ENCODE measurements at regions not wholly inside any gene's neighbourhood (a gene's known extent, or its start where the extent isn't known, plus 50 kb on each side); places are given as distances from the start of the nearest gene placed in this dataset.

GRCh38 chr14:53450871-53451270, 297.7 kb upstream of the DDHD1 start:
- Histone ChIP-seq H4K20me1 (ENCODE audit: insufficient read depth, low read length) (no peaks in the 10 kb centered on the region), H3K79me2 (ENCODE audit: insufficient read depth, low read length) (peaks cover 9% of the 10 kb centered on the region; the same call in 1 of the 2 replicates), H2AFZ (ENCODE audit: low read depth, low read length) (no peak overlapping the region), H3K4me1 (ENCODE audit: insufficient read depth, low read length) (no peaks in the 10 kb centered on the region), H3K27me3 (ENCODE audit: insufficient read depth, low read length, poor library complexity) (no peaks in the 10 kb centered on the region), H3K27ac (ENCODE audit: low read length) (no peak overlapping the region), H3K36me3 (ENCODE audit: insufficient read depth, low read length) (no peaks in the 10 kb centered on the region), H3K4me2 (ENCODE audit: insufficient read depth, low read length) (no peak overlapping the region), H3K9me3 (ENCODE audit: insufficient read depth, low read length, severe bottlenecking) (no peaks in the 10 kb centered on the region), H3K4me3 (ENCODE audit: low read depth in 1 of 2, low read length in 2 of 2) (no peak overlapping the region), H3K9ac (ENCODE audit: low read depth, low read length) (no peak overlapping the region)
- ATAC-seq (ENCODE audit: insufficient read depth, low read depth) = no peak
- no peak for DNase-seq
- TF ChIP-seq EZH2 (IDR thresholded peaks at IDR 0.05; ENCODE audit: borderline replicate concordance, low read depth, low read length, severe bottlenecking) (no peak), CTCF (IDR thresholded peaks at IDR 0.05; ENCODE audit: borderline replicate concordance, extremely low read depth, low read length, poor library complexity, severe bottlenecking) (no peak)

GRCh38 chr14:53448682-53449081, 295.6 kb upstream of the DDHD1 start:
- Histone ChIP-seq H3K4me3 (ENCODE audit: low read depth in 1 of 2, low read length in 2 of 2) (no peak overlapping the region), H3K9me3 (ENCODE audit: insufficient read depth, low read length, severe bottlenecking) (no peaks in the 10 kb centered on the region), H3K4me2 (ENCODE audit: insufficient read depth, low read length) (no peak overlapping the region), H3K27ac (ENCODE audit: low read length) (no peak overlapping the region), H4K20me1 (ENCODE audit: insufficient read depth, low read length) (no peaks in the 10 kb centered on the region), H3K4me1 (ENCODE audit: insufficient read depth, low read length) (no peaks in the 10 kb centered on the region), H3K9ac (ENCODE audit: low read depth, low read length) (no peak overlapping the region), H2AFZ (ENCODE audit: low read depth, low read length) (no peak overlapping the region), H3K79me2 (ENCODE audit: insufficient read depth, low read length) (0 out of 2 replicates have a peak, but pooled peaks cover 3% of the 10 kb centered on the region), H3K36me3 (ENCODE audit: insufficient read depth, low read length) (0 out of 2 replicates have a peak, but pooled peaks cover 2% of the 10 kb centered on the region), H3K27me3 (ENCODE audit: insufficient read depth, low read length, poor library complexity) (no peaks in the 10 kb centered on the region)
- TF ChIP-seq CTCF (IDR thresholded peaks at IDR 0.05; ENCODE audit: borderline replicate concordance, extremely low read depth, low read length, poor library complexity, severe bottlenecking) = no peak
- no peak for TF ChIP-seq EZH2 (IDR thresholded peaks at IDR 0.05; ENCODE audit: borderline replicate concordance, low read depth, low read length, severe bottlenecking)
- DNase-seq (no peak), ATAC-seq (ENCODE audit: insufficient read depth, low read depth) (no peak)

- Histone ChIP-seq H3K9me3 (ENCODE audit: insufficient read depth, low read length, severe bottlenecking) (no peaks in the 10 kb centered on the region), H3K4me3 (ENCODE audit: low read depth in 1 of 2, low read length in 2 of 2) (no peak overlapping the region), H4K20me1 (ENCODE audit: insufficient read depth, low read length) (no peaks in the 10 kb centered on the region), H3K79me2 (ENCODE audit: insufficient read depth, low read length) (peaks cover 3% of the 10 kb centered on the region; the same call in 1 of the 2 replicates), H3K4me1 (ENCODE audit: insufficient read depth, low read length) (no peaks in the 10 kb centered on the region), H2AFZ (ENCODE audit: low read depth, low read length) (no peak overlapping the region), H3K36me3 (ENCODE audit: insufficient read depth, low read length) (0 out of 2 replicates have a peak, but pooled peaks cover 3% of the 10 kb centered on the region), H3K27me3 (ENCODE audit: insufficient read depth, low read length, poor library complexity) (no peaks in the 10 kb centered on the region), H3K27ac (ENCODE audit: low read length) (no peak overlapping the region), H3K9ac (ENCODE audit: low read depth, low read length) (no peak overlapping the region), H3K4me2 (ENCODE audit: insufficient read depth, low read length) (no peak overlapping the region)
- ATAC-seq (ENCODE audit: insufficient read depth, low read depth) (no peak), DNase-seq (no peak)
- no peak for TF ChIP-seq EZH2 (IDR thresholded peaks at IDR 0.05; ENCODE audit: borderline replicate concordance, low read depth, low read length, severe bottlenecking)
- no peak for TF ChIP-seq CTCF (IDR thresholded peaks at IDR 0.05; ENCODE audit: borderline replicate concordance, extremely low read depth, low read length, poor library complexity, severe bottlenecking)
These were observed 291.7 kb upstream of the DDHD1 start for GRCh38 chr14:53444677-53445312.

All from DND-41 (cell line).